Keratinocyte (primary cell): ENCODE measurements at regions not wholly inside any gene's neighbourhood (a gene's known extent, or its start where the extent isn't known, plus 50 kb on each side); places are given as distances from the start of the nearest gene placed in this dataset.

Experiments
- EZH2 ChIP-seq: IDR thresholded peaks from one replicate; pipeline ENCODE4 v1.6.1; 2012; ENCODE audit warnings: inconsistent platforms, mild to moderate bottlenecking, low read length, moderate library complexity
- TF ChIP-seq, protein P1 (sequence below), 3 experiments: IDR thresholded peaks in 1 of 3; conservative IDR thresholded peaks in 1 of 3; optimal IDR thresholded peaks in 1 of 3; 2 replicates in 2 of 3; 3 replicates in 1 of 3; pipeline versions ENCODE3 to v1.5.1; 2011; ENCODE audit warnings: low read length in 3 of 3, mild to moderate bottlenecking in 3 of 3, moderate library complexity in 2 of 3, control low read depth in 1 of 3, inconsistent platforms in 1 of 3; ENCODE audit not compliant: insufficient read depth in 2 of 3; ENCODE audit errors: extremely low read depth in 1 of 3

- TF ChIP-seq, protein P1, sequence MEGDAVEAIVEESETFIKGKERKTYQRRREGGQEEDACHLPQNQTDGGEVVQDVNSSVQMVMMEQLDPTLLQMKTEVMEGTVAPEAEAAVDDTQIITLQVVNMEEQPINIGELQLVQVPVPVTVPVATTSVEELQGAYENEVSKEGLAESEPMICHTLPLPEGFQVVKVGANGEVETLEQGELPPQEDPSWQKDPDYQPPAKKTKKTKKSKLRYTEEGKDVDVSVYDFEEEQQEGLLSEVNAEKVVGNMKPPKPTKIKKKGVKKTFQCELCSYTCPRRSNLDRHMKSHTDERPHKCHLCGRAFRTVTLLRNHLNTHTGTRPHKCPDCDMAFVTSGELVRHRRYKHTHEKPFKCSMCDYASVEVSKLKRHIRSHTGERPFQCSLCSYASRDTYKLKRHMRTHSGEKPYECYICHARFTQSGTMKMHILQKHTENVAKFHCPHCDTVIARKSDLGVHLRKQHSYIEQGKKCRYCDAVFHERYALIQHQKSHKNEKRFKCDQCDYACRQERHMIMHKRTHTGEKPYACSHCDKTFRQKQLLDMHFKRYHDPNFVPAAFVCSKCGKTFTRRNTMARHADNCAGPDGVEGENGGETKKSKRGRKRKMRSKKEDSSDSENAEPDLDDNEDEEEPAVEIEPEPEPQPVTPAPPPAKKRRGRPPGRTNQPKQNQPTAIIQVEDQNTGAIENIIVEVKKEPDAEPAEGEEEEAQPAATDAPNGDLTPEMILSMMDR (optimal IDR thresholded peaks at IDR 0.05 in 1 of 3, IDR thresholded peaks at IDR 0.05 in 1 of 3, conservative IDR thresholded peaks at IDR 0.05 in 1 of 3; ENCODE audit: extremely low read depth in 1 of 3, insufficient read depth in 2 of 3, low read length in 3 of 3): no peak
- TF ChIP-seq EZH2: no peak
Measured at GRCh38 chr10:118392761-118393160, 50.6 kb upstream of the FAM204A start.
